Activated T-helper 9 cell treated with anti-CD3 and anti-CD28 coated beads, Interleukin-2, amount 50 U/mL, for 16 hours (primary cell): ENCODE measurements at regions not wholly inside any gene's neighbourhood (a gene's known extent, or its start where the extent isn't known, plus 50 kb on each side); places are given as distances from the start of the nearest gene placed in this dataset.
A peak's percentile ranks its signal among the peaks of the same experiment; 100 is the strongest.
"Not testable (repeated sequence)": the region's sequence is repeated elsewhere in the genome, so short reads cannot be mapped to it uniquely, and the experiment has no call there.

Experiments
- DNase-seq: peaks from one replicate; pipeline ENCODE4 v3.0.0-alpha.2; 2020; ENCODE audit warnings: low read depth

GRCh38 chr13:50229960-50230661 is 214.9 kb downstream of the KCNRG start:
- DNase-seq, result no peak

- no peak for DNase-seq
These were observed 215.4 kb downstream of the KCNRG start for GRCh38 chr13:50230662-50230978.

GRCh38 chr13:50233574-50233973 is 218.3 kb downstream of the KCNRG start:
- DNase-seq, result not testable (repeated sequence)

GRCh38 chr13:50235604-50236342 is 220.5 kb downstream of the KCNRG start:
- no peak for DNase-seq

- DNase-seq, result peak; percentile 24
These were observed 221.7 kb downstream of the KCNRG start for GRCh38 chr13:50236898-50237318.

GRCh38 chr13:50238922-50239321 is 223.7 kb downstream of the KCNRG start:
- no peak for DNase-seq

GRCh38 chr13:50241479-50241878 is 226.2 kb downstream of the KCNRG start:
- DNase-seq, result no peak

GRCh38 chr13:50243931-50244330 is 228.7 kb downstream of the KCNRG start:
- DNase-seq, result no peak

- DNase-seq, result no peak
These were observed 229.1 kb downstream of the KCNRG start for GRCh38 chr13:50244355-50244712.

GRCh38 chr13:50244713-50245574 is 229.7 kb downstream of the KCNRG start:
- DNase-seq, result peak; percentile 40

GRCh38 chr13:50247223-50247622 is 232.0 kb downstream of the KCNRG start:
- no peak for DNase-seq

- DNase-seq, result no peak
These were observed 233.4 kb downstream of the KCNRG start for GRCh38 chr13:50248516-50249143.

GRCh38 chr13:50249144-50249521 is 233.9 kb downstream of the KCNRG start:
- DNase-seq, result no peak

GRCh38 chr13:50250401-50250800 is 235.2 kb downstream of the KCNRG start:
- no peak for DNase-seq

GRCh38 chr13:50255639-50256038 is 240.4 kb downstream of the KCNRG start:
- DNase-seq, result no peak

GRCh38 chr13:50256536-50257321 is 241.5 kb downstream of the KCNRG start:
- not testable (repeated sequence) for DNase-seq

GRCh38 chr13:50257646-50258045 is 242.4 kb downstream of the KCNRG start:
- DNase-seq, result no peak

- no peak for DNase-seq
These were observed 246.1 kb downstream of the KCNRG start for GRCh38 chr13:50261130-50261901.

- DNase-seq, result no peak
These were observed 251.8 kb downstream of the KCNRG start for GRCh38 chr13:50267066-50267465.

- DNase-seq, result no peak
These were observed 252.7 kb downstream of the KCNRG start for GRCh38 chr13:50267917-50268316.

- no peak for DNase-seq
These were observed 253.3 kb downstream of the KCNRG start for GRCh38 chr13:50268500-50268899.
